H1 (cell line): ENCODE measurements at regions not wholly inside any gene's neighbourhood (a gene's known extent, or its start where the extent isn't known, plus 50 kb on each side); places are given as distances from the start of the nearest gene placed in this dataset.

ENCODE experiments used
- CTCF ChIA-PET: fragments of 300-600 bp; sonication (Branson Sonifier 250); formaldehyde crosslinking; loops from one replicate; lab custom pipeline; 2021; ENCODE audit not compliant: partially characterized antibody; lab: Charles Lee
- POLR2A ChIA-PET: fragments of 300-600 bp; sonication (Branson Sonifier 250); formaldehyde crosslinking; loops from one replicate; lab custom pipeline; 2021; ENCODE audit warnings: inconsistent platforms; ENCODE audit not compliant: partially characterized antibody; lab: Charles Lee
- DNase-seq, 2 experiments: peaks; one replicate each; pipeline versions ENCODE4 v3.0.0 to v3.0.0-alpha.2; 2010 to 2022; ENCODE audit warnings: low spot score in 2 of 2, low read depth in 1 of 2, mixed read lengths in 1 of 2
- FAIRE-seq: peaks from 2 replicates; lab custom pipeline; 2011; peaks lifted over from hg19 to GRCh38; lab: Jason Lieb, UNC
- H2AFZ ChIP-seq: 2 replicates; pipeline ENCODE4 v1.8.1; 2012; ENCODE audit warnings: low read length, inconsistent platforms
- H2AK5ac ChIP-seq: 2 replicates; pipeline ENCODE4 v1.6.1; 2013; ENCODE audit warnings: low read depth, low read length
- H2BK120ac ChIP-seq: replicated peaks from 2 replicates; pipeline ENCODE3; 2013; ENCODE audit warnings: low read depth, low read length, inconsistent platforms
- H2BK12ac ChIP-seq: 2 replicates; pipeline ENCODE4 v1.6.1; 2013; ENCODE audit warnings: low read depth, low read length
- H2BK15ac ChIP-seq: 2 replicates; pipeline ENCODE4 v1.6.1; 2013; ENCODE audit warnings: low read length
- H2BK20ac ChIP-seq: 2 replicates; pipeline ENCODE4 v1.6.1; 2013; ENCODE audit warnings: low read length
- H2BK5ac ChIP-seq: 2 replicates; pipeline ENCODE4 v1.6.1; 2013; ENCODE audit warnings: low read depth, low read length
- H3K14ac ChIP-seq: 2 replicates; pipeline ENCODE4 v1.6.1; 2013; ENCODE audit warnings: inconsistent platforms; ENCODE audit not compliant: insufficient read length
- H3K18ac ChIP-seq: 2 replicates; pipeline ENCODE4 v1.6.1; 2013; ENCODE audit warnings: low read length; ENCODE audit errors: extremely low read depth
- H3K23ac ChIP-seq: 2 replicates; pipeline ENCODE4 v1.6.1; 2013; ENCODE audit warnings: inconsistent platforms; ENCODE audit not compliant: insufficient read length
- H3K23me2 ChIP-seq: 2 replicates; pipeline ENCODE4 v1.6.1; 2013; ENCODE audit warnings: low read depth, low read length
- H3K27ac ChIP-seq: 2 replicates; pipeline ENCODE4 v1.6.1; 2011; ENCODE audit warnings: low read depth, low read length, inconsistent platforms
- H3K27me3 ChIP-seq, 4 experiments: replicated peaks in 1 of 4; 1 replicate in 1 of 4; 2 replicates in 3 of 4; pipeline versions ENCODE4 v1.6.1 to v1.8.1; 2011 to 2013; ENCODE audit warnings: low read length in 3 of 4, mild to moderate bottlenecking in 3 of 4, inconsistent platforms in 2 of 4, mixed read lengths in 2 of 4, moderate library complexity in 1 of 4; ENCODE audit not compliant: control insufficient read depth in 3 of 4, insufficient read depth in 3 of 4; ENCODE audit errors: extremely low read depth in 1 of 4
- H3K36me3 ChIP-seq, 4 experiments: 2 replicates each; pipeline versions ENCODE4 v1.6.1 to v1.8.1; 2011 to 2013; ENCODE audit warnings: mild to moderate bottlenecking in 4 of 4, low read length in 3 of 4, moderate library complexity in 2 of 4, control low read depth in 1 of 4, inconsistent platforms in 1 of 4; ENCODE audit not compliant: insufficient read depth in 4 of 4, control insufficient read depth in 2 of 4
- H3K4ac ChIP-seq: replicated peaks from 2 replicates; pipeline ENCODE3; 2013; ENCODE audit warnings: low read length, low read depth, mixed read lengths, inconsistent platforms; ENCODE audit not compliant: insufficient read length
- H3K4me1 ChIP-seq, 4 experiments: replicated peaks in 1 of 4; 1 replicate in 1 of 4; 2 replicates in 3 of 4; pipeline versions ENCODE4 v1.6.1 to v1.8.1; 2011 to 2013; ENCODE audit warnings: low read length in 3 of 4, inconsistent platforms in 2 of 4, mixed read lengths in 1 of 4; ENCODE audit not compliant: insufficient read depth in 4 of 4, control insufficient read depth in 3 of 4
- H3K4me2 ChIP-seq, 2 experiments: 2 replicates each; pipeline versions ENCODE4 v1.6.1 to v1.8.1; 2011 to 2013; ENCODE audit warnings: low read depth in 2 of 2, low read length in 2 of 2, control low read depth in 1 of 2, inconsistent platforms in 1 of 2, mild to moderate bottlenecking in 1 of 2; ENCODE audit not compliant: insufficient read depth in 1 of 2
- H3K4me3 ChIP-seq, 4 experiments: fragments of 200-600, 300-600 bp in 1 of 4; sonication (generic), shearing (Covaris generic), sonication (Bioruptor Twin) in 1 of 4; 2 replicates each; pipeline versions ENCODE4 v1.5.1 to v1.8.1; 2011 to 2016; ENCODE audit warnings: low read length in 4 of 4, low read depth in 3 of 4, control low read depth in 2 of 4, inconsistent platforms in 2 of 4, mild to moderate bottlenecking in 2 of 4, mixed read lengths in 1 of 4, moderate library complexity in 1 of 4; ENCODE audit not compliant: insufficient read depth in 2 of 4; ENCODE audit errors: extremely low read depth in 1 of 4
- H3K56ac ChIP-seq: replicated peaks from 2 replicates; pipeline ENCODE3; 2013; ENCODE audit warnings: low read depth, mild to moderate bottlenecking, mixed read lengths, low read length, inconsistent platforms; ENCODE audit not compliant: insufficient read length
- H3K79me1 ChIP-seq: 2 replicates; pipeline ENCODE4 v1.6.1; 2013; ENCODE audit warnings: low read depth, low read length, control low read depth
- H3K79me2 ChIP-seq, 2 experiments: 2 replicates each; pipeline versions ENCODE4 v1.6.1 to v1.8.1; 2012 to 2013; ENCODE audit warnings: low read length in 2 of 2, mild to moderate bottlenecking in 2 of 2, inconsistent platforms in 1 of 2; ENCODE audit not compliant: insufficient read depth in 2 of 2, control insufficient read depth in 1 of 2
- H3K9ac ChIP-seq, 4 experiments: replicated peaks in 1 of 4; 1 replicate in 1 of 4; 2 replicates in 3 of 4; pipeline versions ENCODE4 v1.6.1 to v1.8.1; 2011 to 2013; ENCODE audit warnings: low read depth in 3 of 4, low read length in 3 of 4, control low read depth in 2 of 4, mild to moderate bottlenecking in 2 of 4, moderate library complexity in 2 of 4, inconsistent platforms in 1 of 4; ENCODE audit errors: extremely low read depth in 1 of 4
- H3K9me3 ChIP-seq, 2 experiments: 2 replicates each; pipeline versions ENCODE4 v1.6.1 to v1.8.1; 2012 to 2013; ENCODE audit warnings: mild to moderate bottlenecking in 2 of 2, moderate library complexity in 2 of 2, control low read depth in 1 of 2, inconsistent platforms in 1 of 2, low read depth in 1 of 2, low read length in 1 of 2, mixed read lengths in 1 of 2; ENCODE audit not compliant: insufficient read depth in 2 of 2
- H4K20me1 ChIP-seq, 2 experiments: replicated peaks in 1 of 2; 2 replicates each; pipeline versions ENCODE3 to v1.8.1; 2011 to 2013; ENCODE audit warnings: inconsistent platforms in 2 of 2, low read length in 2 of 2, mild to moderate bottlenecking in 1 of 2; ENCODE audit not compliant: insufficient read depth in 2 of 2, control insufficient read depth in 1 of 2
- H4K5ac ChIP-seq: 2 replicates; pipeline ENCODE4 v1.6.1; 2013; ENCODE audit warnings: low read length, low read depth, mixed read lengths, inconsistent platforms; ENCODE audit not compliant: insufficient read length
- H4K8ac ChIP-seq: 2 replicates; pipeline ENCODE4 v1.8.0; 2013; ENCODE audit warnings: mild to moderate bottlenecking, moderate library complexity, low read length, inconsistent platforms; ENCODE audit not compliant: insufficient read depth; ENCODE audit errors: extremely low read depth
- H4K91ac ChIP-seq: replicated peaks from 2 replicates; pipeline ENCODE3; 2013; ENCODE audit warnings: low read length, mixed read lengths, inconsistent platforms; ENCODE audit not compliant: insufficient read length
- CHD1 ChIP-seq: IDR thresholded peaks from 2 replicates; pipeline ENCODE4 v1.6.1; 2012; ENCODE audit warnings: low read depth, low read length, improper control_type of control experiment
- CREB1 ChIP-seq: IDR thresholded peaks from 2 replicates; pipeline ENCODE4 v1.6.1; 2012; ENCODE audit warnings: inconsistent platforms
- SP1 ChIP-seq: IDR thresholded peaks from 2 replicates; pipeline ENCODE4 v1.6.1; 2011; ENCODE audit warnings: low read depth, low read length
- WGBS, 2 experiments: shearing (Covaris generic) in 1 of 2; methylation state at CpG; one replicate each; pipeline versions ENCODE4 v1.1.6 to v1.1.7; 2013 to 2015; ENCODE audit warnings: low lambda C conversion rate in 2 of 2, mixed read lengths in 2 of 2, inconsistent platforms in 1 of 2, low coverage in 1 of 2, missing lambda C conversion rate in 1 of 2; ENCODE audit not compliant: insufficient replicate concordance in 2 of 2, insufficient coverage in 1 of 2, insufficient read length in 1 of 2; ENCODE audit errors: extremely low coverage in 1 of 2, missing lambda C conversion rate in 1 of 2; 5-methylcytosine and 5-hydroxymethylcytosine counted together

DNA sequence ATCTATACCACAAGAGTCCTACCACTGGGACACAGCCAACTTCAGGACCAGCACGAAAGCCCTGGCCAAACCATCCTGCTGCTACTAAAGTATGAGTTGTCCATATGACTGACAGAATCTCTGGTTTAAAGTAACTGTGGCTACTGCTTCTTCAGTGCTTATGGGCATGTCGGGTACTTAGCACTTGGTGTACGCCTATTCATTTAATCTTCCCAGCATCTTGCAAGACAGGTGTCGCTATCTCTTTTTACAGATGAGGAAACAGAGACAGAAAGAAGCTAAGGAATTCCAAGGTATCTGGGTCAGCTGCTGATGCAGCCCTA is 203.4 kb upstream of the ID2 start:
- H3K23me2 ChIP-seq = no peaks in the 10 kb centered on the region; the same call in 1 of the 2 replicates
- H3K27ac ChIP-seq = no peak overlapping the region
- no peak overlapping the region for H3K4ac ChIP-seq
- no peak overlapping the region for H3K14ac ChIP-seq
- H2BK15ac ChIP-seq = no peak overlapping the region
- no peak for DNase-seq
- FAIRE-seq = no peak
- no peaks in the 10 kb centered on the region for H3K4me1 ChIP-seq
- no peak overlapping the region for H3K4me2 ChIP-seq
- POLR2A ChIA-PET = no interaction called here
- no peaks in the 10 kb centered on the region for H3K79me2 ChIP-seq
- no peak overlapping the region for H4K91ac ChIP-seq
- no peak overlapping the region for H3K23ac ChIP-seq
- H3K27me3 ChIP-seq = no peaks in the 10 kb centered on the region
- no peaks in the 10 kb centered on the region for H4K20me1 ChIP-seq
- H3K9ac ChIP-seq = no peak overlapping the region
- H4K5ac ChIP-seq = no peak overlapping the region
- no peak overlapping the region for H2AFZ ChIP-seq
- CTCF ChIA-PET = interaction anchor here (1.2 to 1.5 kb wide), 2 partner anchors 67 to 154 kb away, joined by 3 to 4 read pairs; no protein-coding TSS in a partner anchor
- H2AK5ac ChIP-seq = no peak overlapping the region
- H4K8ac ChIP-seq = no peak overlapping the region
- no peaks in the 10 kb centered on the region for H3K36me3 ChIP-seq
- 95% methylated on average over 4 of the region's 4 CpGs; no CpG with 5 or more reads in 1 of the 2 experiments for WGBS, 2 experiments
- H2BK12ac ChIP-seq = no peak overlapping the region
- H3K79me1 ChIP-seq = no peaks in the 10 kb centered on the region
- no peak overlapping the region for H2BK5ac ChIP-seq
- no peak overlapping the region for H2BK120ac ChIP-seq
- no peaks in the 10 kb centered on the region for H3K9me3 ChIP-seq
- no peak overlapping the region for H2BK20ac ChIP-seq
- no peak overlapping the region for H3K4me3 ChIP-seq
- H3K18ac ChIP-seq = no peak overlapping the region
- no peak overlapping the region for H3K56ac ChIP-seq
- TF ChIP-seq SP1 (no peak), CREB1 (no peak), CHD1 (no peak)
